ENCODE measurements at regions not wholly inside any gene's neighbourhood (a gene's known extent, or its start where the extent isn't known, plus 50 kb on each side); places are given as distances from the start of the nearest gene placed in this dataset.

DNA sequence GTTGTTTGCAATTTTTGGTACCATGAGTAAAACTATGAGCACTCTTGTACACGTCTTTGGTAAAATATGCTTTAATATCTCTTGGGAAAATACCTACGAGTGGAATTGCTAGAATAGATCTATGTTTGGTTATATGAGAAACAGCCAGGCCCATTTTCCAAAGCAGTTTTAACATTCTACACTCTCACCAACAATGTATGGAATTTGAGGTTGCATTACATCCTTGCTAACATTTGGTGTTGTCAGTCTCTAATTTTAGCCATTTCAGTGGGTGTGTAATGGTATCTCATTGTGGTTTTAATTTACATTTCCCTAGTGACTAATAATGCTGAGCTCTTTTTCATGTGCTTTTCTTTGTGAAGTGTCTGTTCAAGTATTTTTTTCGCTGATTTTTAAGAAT is 118.9 kb upstream of the TCF4 start:
- TF ChIP-seq, protein P1, sequence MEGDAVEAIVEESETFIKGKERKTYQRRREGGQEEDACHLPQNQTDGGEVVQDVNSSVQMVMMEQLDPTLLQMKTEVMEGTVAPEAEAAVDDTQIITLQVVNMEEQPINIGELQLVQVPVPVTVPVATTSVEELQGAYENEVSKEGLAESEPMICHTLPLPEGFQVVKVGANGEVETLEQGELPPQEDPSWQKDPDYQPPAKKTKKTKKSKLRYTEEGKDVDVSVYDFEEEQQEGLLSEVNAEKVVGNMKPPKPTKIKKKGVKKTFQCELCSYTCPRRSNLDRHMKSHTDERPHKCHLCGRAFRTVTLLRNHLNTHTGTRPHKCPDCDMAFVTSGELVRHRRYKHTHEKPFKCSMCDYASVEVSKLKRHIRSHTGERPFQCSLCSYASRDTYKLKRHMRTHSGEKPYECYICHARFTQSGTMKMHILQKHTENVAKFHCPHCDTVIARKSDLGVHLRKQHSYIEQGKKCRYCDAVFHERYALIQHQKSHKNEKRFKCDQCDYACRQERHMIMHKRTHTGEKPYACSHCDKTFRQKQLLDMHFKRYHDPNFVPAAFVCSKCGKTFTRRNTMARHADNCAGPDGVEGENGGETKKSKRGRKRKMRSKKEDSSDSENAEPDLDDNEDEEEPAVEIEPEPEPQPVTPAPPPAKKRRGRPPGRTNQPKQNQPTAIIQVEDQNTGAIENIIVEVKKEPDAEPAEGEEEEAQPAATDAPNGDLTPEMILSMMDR (IDR thresholded peaks at IDR 0.05 in 2 of 3, conservative IDR thresholded peaks at IDR 0.05 in 1 of 3; ENCODE audit: control insufficient read depth in 2 of 3, extremely low read depth in 1 of 3, insufficient read depth in 1 of 3, low read depth in 3 of 3, low read length in 3 of 3) = no peak
- TF ChIP-seq TAF1 (IDR thresholded peaks at IDR 0.05; ENCODE audit: borderline replicate concordance, low read depth, low read length) (no peak), POLR2AphosphoS5 (IDR thresholded peaks at IDR 0.05; ENCODE audit: low read length) (no peak), HDAC6 (IDR thresholded peaks at IDR 0.05; ENCODE audit: unreplicated experiment) (no peak), PRDM15 (CRISPR knock-in tag; IDR thresholded peaks at IDR 0.05) (no peak), EED (IDR thresholded peaks at IDR 0.05; ENCODE audit: low read depth) (no peak), YY1 (IDR thresholded peaks at IDR 0.05; ENCODE audit: low read depth, low read length) (no peak), POLR2A (IDR thresholded peaks at IDR 0.05; ENCODE audit: low read depth, low read length) (no peak)
